IMR-90 (cell line): ENCODE measurements at regions not wholly inside any gene's neighbourhood (a gene's known extent, or its start where the extent isn't known, plus 50 kb on each side); places are given as distances from the start of the nearest gene placed in this dataset.

Source experiments
- ATAC-seq: fragments of 200-7000 bp; cut with Tn5 transposase; 2 replicates; pipeline ENCODE4 v1.9.1; 2020; ENCODE audit warnings: low read depth, mild to moderate bottlenecking, moderate library complexity
- BruUV-seq: library from RNA; stranded (reverse); fragments of 400-500 nt; replicated peaks from 2 replicates; lab custom pipeline; 2021; lab: Mats Ljungman, UMichigan
- CTCF ChIA-PET: fragments of 300-600 bp; formaldehyde crosslinking; extraction: SDS; loops from one replicate; lab custom pipeline; 2021; ENCODE audit warnings: antibody characterized with exemption; lab: Yijun Ruan, JAX
- POLR2A ChIA-PET: fragments of 300-600 bp; sonication (Branson Sonifier 250); formaldehyde crosslinking; loops from one replicate; lab custom pipeline; 2022; ENCODE audit warnings: antibody characterized with exemption; ENCODE audit not compliant: unreplicated experiment; lab: Charles Lee
- DNase-seq: peaks from one replicate; pipeline ENCODE4 v3.0.0; 2013
- H2AFZ ChIP-seq: replicated peaks from 2 replicates; pipeline ENCODE3; 2013; ENCODE audit warnings: low read length, mild to moderate bottlenecking; ENCODE audit not compliant: poor library complexity
- H2AK5ac ChIP-seq: 2 replicates; pipeline ENCODE4 v1.6.1; 2013; ENCODE audit warnings: low read depth, low read length, inconsistent platforms
- H2AK9ac ChIP-seq: replicated peaks from 2 replicates; pipeline ENCODE3; 2013; ENCODE audit warnings: mild to moderate bottlenecking, low read depth, low read length, moderate library complexity; ENCODE audit not compliant: poor library complexity
- H2BK120ac ChIP-seq: 2 replicates; pipeline ENCODE4 v1.6.1; 2013; ENCODE audit warnings: low read depth, low read length, inconsistent platforms
- H2BK15ac ChIP-seq: 3 replicates; pipeline ENCODE4 v1.6.1; 2013; ENCODE audit warnings: low read depth, low read length, inconsistent platforms
- H2BK20ac ChIP-seq: 2 replicates; pipeline ENCODE4 v1.6.1; 2013; ENCODE audit warnings: low read depth, mild to moderate bottlenecking, inconsistent platforms, low read length, moderate library complexity
- H2BK5ac ChIP-seq: 2 replicates; pipeline ENCODE4 v1.6.1; 2013; ENCODE audit warnings: mild to moderate bottlenecking, low read depth, low read length, inconsistent platforms; ENCODE audit not compliant: poor library complexity, severe bottlenecking
- H3K14ac ChIP-seq: replicated peaks from 2 replicates; pipeline ENCODE4 v1.6.1; 2013; ENCODE audit warnings: low read depth, low read length, inconsistent platforms
- H3K18ac ChIP-seq: 2 replicates; pipeline ENCODE4 v1.6.1; 2013; ENCODE audit warnings: low read depth, low read length, control low read depth
- H3K23ac ChIP-seq: 2 replicates; pipeline ENCODE4 v1.6.1; 2013; ENCODE audit warnings: low read depth, low read length, inconsistent platforms
- H3K27ac ChIP-seq: 2 replicates; pipeline ENCODE4 v1.5.1; 2013; ENCODE audit warnings: mild to moderate bottlenecking, control low read depth, low read length; ENCODE audit not compliant: insufficient read depth
- H3K27me3 ChIP-seq: 2 replicates; pipeline ENCODE4 v1.6.1; 2013; ENCODE audit warnings: low read length; ENCODE audit not compliant: control insufficient read depth, insufficient read depth
- H3K36me3 ChIP-seq: 2 replicates; pipeline ENCODE4 v1.6.1; 2013; ENCODE audit warnings: low read length, mixed read lengths; ENCODE audit not compliant: control insufficient read depth, insufficient read depth
- H3K4ac ChIP-seq: 2 replicates; pipeline ENCODE4 v1.6.1; 2013; ENCODE audit warnings: low read depth, low read length, inconsistent platforms
- H3K4me1 ChIP-seq: 2 replicates; pipeline ENCODE4 v1.6.1; 2013; ENCODE audit warnings: low read length, mixed read lengths; ENCODE audit not compliant: control insufficient read depth, insufficient read depth
- H3K4me2 ChIP-seq: 2 replicates; pipeline ENCODE4 v1.6.1; 2013; ENCODE audit warnings: low read depth, mild to moderate bottlenecking, control low read depth, low read length, moderate library complexity
- H3K4me3 ChIP-seq: 2 replicates; pipeline ENCODE4 v1.5.1; 2013; ENCODE audit warnings: low read depth, mild to moderate bottlenecking, control low read depth, low read length, moderate library complexity; ENCODE audit not compliant: insufficient read depth
- H3K56ac ChIP-seq: 2 replicates; pipeline ENCODE4 v1.6.1; 2013; ENCODE audit warnings: low read length, inconsistent platforms; ENCODE audit not compliant: insufficient read depth; ENCODE audit errors: extremely low read depth
- H3K79me1 ChIP-seq, 2 experiments: 2 replicates each; pipeline ENCODE4 v1.6.1; 2013; ENCODE audit warnings: low read length in 2 of 2, inconsistent platforms in 1 of 2, low read depth in 1 of 2
- H3K9ac ChIP-seq: 2 replicates; pipeline ENCODE4 v1.6.1; 2013; ENCODE audit warnings: low read depth, low read length, control low read depth
- H3K9me1 ChIP-seq: 2 replicates; pipeline ENCODE4 v1.6.1; 2013; ENCODE audit warnings: low read length, inconsistent platforms; ENCODE audit not compliant: insufficient read depth
- H3K9me3 ChIP-seq: 2 replicates; pipeline ENCODE4 v1.6.1; 2013; ENCODE audit warnings: low read length; ENCODE audit not compliant: control insufficient read depth, insufficient read depth
- H4K20me1 ChIP-seq: 2 replicates; pipeline ENCODE4 v1.6.1; 2013; ENCODE audit warnings: low read length, inconsistent platforms; ENCODE audit not compliant: insufficient read depth
- H4K5ac ChIP-seq: 2 replicates; pipeline ENCODE4 v1.6.1; 2013; ENCODE audit warnings: mild to moderate bottlenecking, low read depth, low read length, control low read depth
- H4K8ac ChIP-seq, 2 experiments: 2 replicates each; pipeline ENCODE4 v1.6.1; 2013; ENCODE audit warnings: low read depth in 2 of 2, low read length in 2 of 2, control low read depth in 1 of 2, inconsistent platforms in 1 of 2
- H4K91ac ChIP-seq: 2 replicates; pipeline ENCODE4 v1.6.1; 2013; ENCODE audit warnings: low read depth, low read length, inconsistent platforms; ENCODE audit not compliant: insufficient read depth
- BHLHE40 ChIP-seq: fragments of 150-350 bp; IDR thresholded peaks from 2 replicates; pipeline ENCODE4 v1.6.1; 2016; ENCODE audit warnings: mild to moderate bottlenecking, low read depth, low read length
- CEBPB ChIP-seq: IDR thresholded peaks from 2 replicates; pipeline ENCODE4 v1.6.1; 2012; ENCODE audit warnings: low read depth, low read length, improper control_type of control experiment
- CHD1 ChIP-seq: IDR thresholded peaks from 2 replicates; pipeline ENCODE4 v1.6.1; 2012; ENCODE audit warnings: low read depth, low read length, improper control_type of control experiment
- CTCF ChIP-seq: conservative IDR thresholded peaks from 2 replicates; pipeline ENCODE4 v1.5.1; 2012; ENCODE audit warnings: mild to moderate bottlenecking, low read depth, low read length, improper control_type of control experiment
- ELK1 ChIP-seq: fragments of 150-350 bp; IDR thresholded peaks from 2 replicates; pipeline ENCODE4 v1.6.1; 2016; ENCODE audit warnings: low read depth, mild to moderate bottlenecking, low read length, moderate library complexity, borderline replicate concordance
- FOS ChIP-seq: fragments of 150-350 bp; IDR thresholded peaks from 2 replicates; pipeline ENCODE4 v1.6.1; 2016; ENCODE audit warnings: low read depth, low read length
- MAZ ChIP-seq: IDR thresholded peaks from 2 replicates; pipeline ENCODE4 v1.6.1; 2012; ENCODE audit warnings: low read depth, mild to moderate bottlenecking, low read length, improper control_type of control experiment, moderate library complexity, borderline replicate concordance
- MXI1 ChIP-seq: IDR thresholded peaks from 2 replicates; pipeline ENCODE4 v1.6.1; 2012; ENCODE audit warnings: low read depth, mild to moderate bottlenecking, low read length, moderate library complexity, borderline replicate concordance
- NFE2L2 ChIP-seq: fragments of 150-350 bp; IDR thresholded peaks from 2 replicates; pipeline ENCODE4 v1.6.1; 2016; ENCODE audit warnings: low read depth, mild to moderate bottlenecking, low read length
- POLR2A ChIP-seq: IDR thresholded peaks from 2 replicates; pipeline ENCODE4 v1.6.1; 2012; ENCODE audit warnings: mild to moderate bottlenecking, low read depth, low read length
- RAD21 ChIP-seq: IDR thresholded peaks from 2 replicates; pipeline ENCODE4 v1.6.1; 2012; ENCODE audit warnings: low read length, improper control_type of control experiment
- RCOR1 ChIP-seq: IDR thresholded peaks from 2 replicates; pipeline ENCODE4 v1.6.1; 2012; ENCODE audit warnings: mild to moderate bottlenecking, low read length, improper control_type of control experiment; ENCODE audit not compliant: insufficient replicate concordance
- RFX5 ChIP-seq: IDR thresholded peaks from 2 replicates; pipeline ENCODE4 v1.8.0; 2012; ENCODE audit warnings: low read depth, mild to moderate bottlenecking, low read length, moderate library complexity
- SMC3 ChIP-seq: fragments of 150-350 bp; IDR thresholded peaks from 2 replicates; pipeline ENCODE4 v1.6.1; 2016; ENCODE audit warnings: low read depth, mild to moderate bottlenecking, antibody characterized with exemption, low read length, moderate library complexity
- USF2 ChIP-seq: fragments of 150-350 bp; IDR thresholded peaks from 2 replicates; pipeline ENCODE4 v1.6.1; 2017; ENCODE audit warnings: mild to moderate bottlenecking, antibody characterized with exemption, low read length, low read depth
- WGBS, 2 experiments: methylation state at CpG; one replicate each; pipeline versions ENCODE4 v1.1.5 to v1.1.7; 2013; ENCODE audit warnings: missing lambda C conversion rate in 2 of 2; ENCODE audit not compliant: insufficient read length in 1 of 2; ENCODE audit errors: extremely low coverage in 2 of 2; 5-methylcytosine and 5-hydroxymethylcytosine counted together
- dilution Hi-C: fragments of 300-500 bp; cut with HindIII; formaldehyde crosslinking; loops from one replicate; pipeline ENCODE4 v1.14.3; 2018; ENCODE audit warnings: low sequenced_read_pairs; ENCODE audit not compliant: unreplicated experiment
- in situ Hi-C: fragments of 300-500 bp; cut with MboI; formaldehyde crosslinking; loops from 3 replicates; pipeline ENCODE4 v1.14.3; 2019; ENCODE audit warnings: low sequenced_read_pairs, inconsistent platforms, mixed read lengths
- intact Hi-C: fragments of 100-400 bp; cut with micrococcal nuclease; formaldehyde crosslinking; loops from 2 replicates; pipeline ENCODE4 v1.10.0; 2022

GRCh38 chrX:1824855-1825254 lies 210.0 kb downstream of the ASMT start:
- peaks cover 29% of the 10 kb centered on the region for H3K9me3 ChIP-seq
- H3K14ac ChIP-seq = no peak overlapping the region
- H3K36me3 ChIP-seq = no peaks in the 10 kb centered on the region
- in situ Hi-C loops (no loop called here), intact Hi-C loops (no loop called here), dilution Hi-C loops (no loop called here)
- no peak overlapping the region for H2BK120ac ChIP-seq
- H4K8ac ChIP-seq = no peak overlapping the region
- no peak overlapping the region for H2AFZ ChIP-seq
- no peaks in the 10 kb centered on the region for H3K4me1 ChIP-seq
- CTCF ChIA-PET = no interaction called here
- ATAC-seq (no peak), DNase-seq (no peak)
- no peak overlapping the region for H2AK5ac ChIP-seq
- no peak overlapping the region for H2AK9ac ChIP-seq
- WGBS, 2 experiments = 67% methylated on average over 1 of the region's 6 CpGs; no CpG with 5 or more reads in 1 of the 2 experiments
- H3K56ac ChIP-seq = no peak overlapping the region
- BruUV-seq = no TSS peak
- no peaks in the 10 kb centered on the region for H3K27me3 ChIP-seq
- H3K4ac ChIP-seq = no peak overlapping the region
- no peak overlapping the region for H3K23ac ChIP-seq
- no peak overlapping the region for H4K5ac ChIP-seq
- no peak overlapping the region for H3K4me2 ChIP-seq
- no peaks in the 10 kb centered on the region for H4K20me1 ChIP-seq
- POLR2A ChIA-PET = no interaction called here
- no peak overlapping the region for H2BK20ac ChIP-seq
- no peaks in the 10 kb centered on the region for H3K9me1 ChIP-seq
- H3K79me1 ChIP-seq = no peaks in the 10 kb centered on the region
- no peak overlapping the region for H2BK5ac ChIP-seq
- TF ChIP-seq MAZ (no peak), CHD1 (no peak), POLR2A (no peak), SMC3 (no peak), RAD21 (no peak), USF2 (no peak), CTCF (no peak), RCOR1 (no peak), BHLHE40 (no peak), NFE2L2 (no peak), MXI1 (no peak), RFX5 (no peak), CEBPB (no peak), FOS (no peak), ELK1 (no peak)
- no peak overlapping the region for H2BK15ac ChIP-seq
- H4K91ac ChIP-seq = no peak overlapping the region
- H3K27ac ChIP-seq = no peak overlapping the region
- H3K9ac ChIP-seq = no peak overlapping the region
- H3K4me3 ChIP-seq = no peak overlapping the region
- H3K18ac ChIP-seq = no peak overlapping the region
